Right lobe of liver (tissue), 6 donors: ENCODE measurements at regions not wholly inside any gene's neighbourhood (a gene's known extent, or its start where the extent isn't known, plus 50 kb on each side); places are given as distances from the start of the nearest gene placed in this dataset.
"Not testable (repeated sequence)": the region's sequence is repeated elsewhere in the genome, so short reads cannot be mapped to it uniquely, and the experiment has no call there.

Experiments used
- ATAC-seq, 4 donors: fragments of 200-7000 bp; cut with Tn5 transposase; one replicate each; pipeline ENCODE4 v1.9.1; 2020; ENCODE audit warnings: mild to moderate bottlenecking in 4 of 4, moderate library complexity in 4 of 4
- DNase-seq, 3 donors: peaks; one replicate each; pipeline ENCODE4 v3.0.0-alpha.2; 2020
- H3K27ac ChIP-seq, 3 donors: fragments of 200-600 bp; one replicate each; pipeline ENCODE4 v1.8.0; 2022
- H3K27me3 ChIP-seq, 2 donors: fragments of 200-600 bp; one replicate each; pipeline ENCODE4 v1.8.0; 2022
- H3K36me3 ChIP-seq, 4 donors: fragments of 200-600 bp; sonication (generic) in 1 of 4; one replicate each; pipeline versions ENCODE4 v1.5.1 to v1.8.0; 2017 to 2022; ENCODE audit warnings: control low read depth in 1 of 4
- H3K4me1 ChIP-seq, 4 donors: fragments of 200-600 bp; sonication (generic) in 1 of 4; one replicate each; pipeline versions ENCODE4 v1.5.1 to v1.8.0; 2017 to 2022; ENCODE audit warnings: control low read depth in 1 of 4
- H3K4me3 ChIP-seq, 3 donors: fragments of 200-600 bp; one replicate each; pipeline ENCODE4 v1.8.0; 2022
- H3K9me3 ChIP-seq, 4 donors: fragments of 200-600 bp; sonication (generic) in 1 of 4; one replicate each; pipeline versions ENCODE4 v1.5.1 to v1.8.0; 2017 to 2022; ENCODE audit warnings: control low read depth in 1 of 4
- CTCF ChIP-seq, 4 donors: fragments of 200-600 bp in 3 of 4; fragments of 450-650 bp in 1 of 4; IDR thresholded peaks; one replicate each; pipeline versions ENCODE4 v1.5.1 to v1.8.0; 2016 to 2022; ENCODE audit warnings: antibody characterized with exemption in 4 of 4, mild to moderate bottlenecking in 2 of 4
- POLR2A ChIP-seq: fragments of 450-650 bp; IDR thresholded peaks from one replicate; pipeline ENCODE4 v1.6.1; 2017; ENCODE audit warnings: antibody characterized with exemption, mild to moderate bottlenecking
- WGBS: methylation state at CpG from one replicate; pipeline ENCODE4 v1.1.6; 2018; ENCODE audit warnings: low coverage, low lambda C conversion rate; ENCODE audit not compliant: insufficient coverage; ENCODE audit errors: missing lambda C conversion rate; 5-methylcytosine and 5-hydroxymethylcytosine counted together
- intact Hi-C, 2 donors: fragments of 100-400 bp; cut with DNase I; formaldehyde crosslinking; loops; one replicate each; pipeline versions ENCODE4 v1.11.2 to v1.14.1; 2022
- donor health status: DM: no; HTN: yes; CAD: no.
- donor health status: DM: no; HTN: no; CAD: no.
- donor health status: DM: no; HTN: no; CAD: no.
- donor health status: DM: no; HTN: yes; CAD: no.
- donor health status: DM: no; HTN: yes; CAD: no.

- Histone ChIP-seq H3K36me3 (no peaks in the 10 kb centered on the region), H3K4me1 (no peaks in the 10 kb centered on the region), H3K27ac (no peak overlapping the region), H3K4me3 (no peak overlapping the region), H3K9me3 (no peaks in the 10 kb centered on the region), H3K27me3 (no peaks in the 10 kb centered on the region)
- 44% methylated on average over 2 of the region's 2 CpGs for WGBS
- TF ChIP-seq POLR2A: no peak
- no peak for TF ChIP-seq CTCF (IDR thresholded peaks at IDR 0.05)
- intact Hi-C loops: no loop called here
- no peak for ATAC-seq
- no peak for DNase-seq
Measured at GRCh38 chrX:7480721-7481120, 332.8 kb upstream of the PUDP start.

- TF ChIP-seq POLR2A (no peak), CTCF (IDR thresholded peaks at IDR 0.05) (no peak)
- H3K27me3 ChIP-seq: no peaks in the 10 kb centered on the region
- intact Hi-C loops: no loop called here
- no peak overlapping the region for H3K4me3 ChIP-seq
- H3K4me1 ChIP-seq: no peaks in the 10 kb centered on the region
- no peaks in the 10 kb centered on the region for H3K9me3 ChIP-seq
- no peak for ATAC-seq
- H3K36me3 ChIP-seq: no peaks in the 10 kb centered on the region
- DNase-seq: no peak
- no peak overlapping the region for H3K27ac ChIP-seq
- 23% methylated on average over 6 of the region's 6 CpGs for WGBS
Measured at GRCh38 chrX:7462110-7462509, 314.2 kb upstream of the PUDP start.

GRCh38 chrX:7461051-7461450 is 313.1 kb upstream of the PUDP start:
- H3K27ac ChIP-seq, intact Hi-C loops, H3K4me3 ChIP-seq, H3K9me3 ChIP-seq, H3K27me3 ChIP-seq, DNase-seq, H3K4me1 ChIP-seq, H3K36me3 ChIP-seq, ATAC-seq: not testable (repeated sequence)
- WGBS: 12% methylated on average over 2 of the region's 2 CpGs

GRCh38 chrX:7447801-7448499 is 300.0 kb upstream of the PUDP start:
- H3K4me1 ChIP-seq: no peaks in the 10 kb centered on the region
- no peak for DNase-seq
- no peak overlapping the region for H3K4me3 ChIP-seq
- no peak for TF ChIP-seq POLR2A
- TF ChIP-seq CTCF (IDR thresholded peaks at IDR 0.05): no peak
- intact Hi-C loops: no loop called here
- 40% methylated on average over 8 of the region's 8 CpGs for WGBS
- H3K9me3 ChIP-seq: no peaks in the 10 kb centered on the region
- no peaks in the 10 kb centered on the region for H3K36me3 ChIP-seq
- no peak overlapping the region for H3K27ac ChIP-seq
- ATAC-seq: no peak
- no peaks in the 10 kb centered on the region for H3K27me3 ChIP-seq

- Histone ChIP-seq H3K4me3 (no peak overlapping the region), H3K4me1 (no peaks in the 10 kb centered on the region), H3K36me3 (no peaks in the 10 kb centered on the region), H3K27ac (no peak overlapping the region), H3K9me3 (no peaks in the 10 kb centered on the region), H3K27me3 (no peaks in the 10 kb centered on the region)
- ATAC-seq (no peak), DNase-seq (no peak)
- 89% methylated on average over 4 of the region's 4 CpGs for WGBS
- no peak for TF ChIP-seq POLR2A
- TF ChIP-seq CTCF (IDR thresholded peaks at IDR 0.05): no peak
- intact Hi-C loops: no loop called here
Measured at GRCh38 chrX:7446815-7447214, 298.9 kb upstream of the PUDP start.
